ENCODE measurements at regions not wholly inside any gene's neighbourhood (a gene's known extent, or its start where the extent isn't known, plus 50 kb on each side); places are given as distances from the start of the nearest gene placed in this dataset.

- no peak overlapping the region for H3K4me2 ChIP-seq (ENCODE audit: low read depth, low read length, poor library complexity, severe bottlenecking)
- no peak overlapping the region for H2AFZ ChIP-seq (ENCODE audit: low read depth, low read length, severe bottlenecking)
- H3F3A ChIP-seq (ENCODE audit: insufficient read depth): no peaks in the 10 kb centered on the region
- H3K9me3 ChIP-seq (ENCODE audit: insufficient read depth, low read length): no peaks in the 10 kb centered on the region
- no peaks in the 10 kb centered on the region for H3K27me3 ChIP-seq (ENCODE audit: low read length)
- H3K79me2 ChIP-seq (ENCODE audit: insufficient read depth, low read length): no peaks in the 10 kb centered on the region
- no peak overlapping the region for H3K27ac ChIP-seq (ENCODE audit: low read depth, low read length)
- H3K9ac ChIP-seq (ENCODE audit: low read length): no peak overlapping the region
- no peaks in the 10 kb centered on the region for H4K20me1 ChIP-seq (ENCODE audit: low read depth, low read length)
- TF ChIP-seq CTCF (IDR thresholded peaks at IDR 0.05; ENCODE audit: insufficient read depth, low read length, poor library complexity, severe bottlenecking): no peak
- no peak for TF ChIP-seq EZH2phosphoT487 (conservative IDR thresholded peaks at IDR 0.05; ENCODE audit: low read length)
- no peak overlapping the region for H3K4me3 ChIP-seq (ENCODE audit: insufficient read depth, low read length, poor library complexity, severe bottlenecking)
- no peaks in the 10 kb centered on the region for H3K9me2 ChIP-seq (replicated peaks; ENCODE audit: insufficient read depth, low read length)
- H3K36me3 ChIP-seq (ENCODE audit: low read length): no peaks in the 10 kb centered on the region
These were observed 311.9 kb upstream of the KLHL29 start for GRCh38 chr2:23073056-23073455.

GRCh38 chr2:23073671-23074070, 311.3 kb upstream of the KLHL29 start:
- no peaks in the 10 kb centered on the region for H3K79me2 ChIP-seq (ENCODE audit: insufficient read depth, low read length)
- no peaks in the 10 kb centered on the region for H3F3A ChIP-seq (ENCODE audit: insufficient read depth)
- no peaks in the 10 kb centered on the region for H4K20me1 ChIP-seq (ENCODE audit: low read depth, low read length)
- no peaks in the 10 kb centered on the region for H3K9me3 ChIP-seq (ENCODE audit: insufficient read depth, low read length)
- H3K36me3 ChIP-seq (ENCODE audit: low read length): no peaks in the 10 kb centered on the region
- H3K4me2 ChIP-seq (ENCODE audit: low read depth, low read length, poor library complexity, severe bottlenecking): no peak overlapping the region
- no peak overlapping the region for H3K9ac ChIP-seq (ENCODE audit: low read length)
- TF ChIP-seq CTCF (IDR thresholded peaks at IDR 0.05; ENCODE audit: insufficient read depth, low read length, poor library complexity, severe bottlenecking): no peak
- TF ChIP-seq EZH2phosphoT487 (conservative IDR thresholded peaks at IDR 0.05; ENCODE audit: low read length): no peak
- no peak overlapping the region for H3K27ac ChIP-seq (ENCODE audit: low read depth, low read length)
- no peaks in the 10 kb centered on the region for H3K9me2 ChIP-seq (replicated peaks; ENCODE audit: insufficient read depth, low read length)
- H3K4me3 ChIP-seq (ENCODE audit: insufficient read depth, low read length, poor library complexity, severe bottlenecking): no peak overlapping the region
- no peaks in the 10 kb centered on the region for H3K27me3 ChIP-seq (ENCODE audit: low read length)
- H2AFZ ChIP-seq (ENCODE audit: low read depth, low read length, severe bottlenecking): no peak overlapping the region

GRCh38 chr2:23077596-23077995, 307.4 kb upstream of the KLHL29 start:
- H3K27me3 ChIP-seq (ENCODE audit: low read length): no peaks in the 10 kb centered on the region
- no peak overlapping the region for H3K4me2 ChIP-seq (ENCODE audit: low read depth, low read length, poor library complexity, severe bottlenecking)
- no peaks in the 10 kb centered on the region for H3K9me2 ChIP-seq (replicated peaks; ENCODE audit: insufficient read depth, low read length)
- no peak overlapping the region for H2AFZ ChIP-seq (ENCODE audit: low read depth, low read length, severe bottlenecking)
- H3K4me3 ChIP-seq (ENCODE audit: insufficient read depth, low read length, poor library complexity, severe bottlenecking): no peak overlapping the region
- H3K9me3 ChIP-seq (ENCODE audit: insufficient read depth, low read length): no peaks in the 10 kb centered on the region
- TF ChIP-seq CTCF (IDR thresholded peaks at IDR 0.05; ENCODE audit: insufficient read depth, low read length, poor library complexity, severe bottlenecking) (no peak), EZH2phosphoT487 (conservative IDR thresholded peaks at IDR 0.05; ENCODE audit: low read length) (no peak)
- H3K27ac ChIP-seq (ENCODE audit: low read depth, low read length): no peak overlapping the region
- H3K36me3 ChIP-seq (ENCODE audit: low read length): no peaks in the 10 kb centered on the region
- no peaks in the 10 kb centered on the region for H3F3A ChIP-seq (ENCODE audit: insufficient read depth)
- no peaks in the 10 kb centered on the region for H3K79me2 ChIP-seq (ENCODE audit: insufficient read depth, low read length)
- no peaks in the 10 kb centered on the region for H4K20me1 ChIP-seq (ENCODE audit: low read depth, low read length)
- H3K9ac ChIP-seq (ENCODE audit: low read length): no peak overlapping the region
